Natural killer cell (primary cell): ENCODE measurements at regions not wholly inside any gene's neighbourhood (a gene's known extent, or its start where the extent isn't known, plus 50 kb on each side); places are given as distances from the start of the nearest gene placed in this dataset.

Source experiments
- ATAC-seq, 3 donors: fragments of 150-1000 bp in 2 of 3; fragments of 200-7000 bp in 1 of 3; cut with Tn5 transposase; 1 replicate in 1 of 3; 2 replicates in 2 of 3; pipeline ENCODE4 v1.10.0; 2021; ENCODE audit warnings: mild to moderate bottlenecking in 2 of 3, moderate library complexity in 2 of 3
- DNase-seq, 2 donors: peaks; one replicate each; pipeline versions ENCODE4 v3.0.0 to v3.0.0-alpha.2; 2013 to 2021; ENCODE audit warnings: mixed read lengths in 1 of 2
- H3K27ac ChIP-seq: one replicate; pipeline ENCODE4 v1.5.1; 2013; ENCODE audit warnings: mild to moderate bottlenecking, low read length
- H3K27me3 ChIP-seq: one replicate; pipeline ENCODE4 v1.6.1; 2013; ENCODE audit warnings: low read length; ENCODE audit not compliant: control insufficient read depth, insufficient read depth
- H3K36me3 ChIP-seq: one replicate; pipeline ENCODE4 v1.6.1; 2013; ENCODE audit warnings: low read length; ENCODE audit not compliant: control insufficient read depth, insufficient read depth
- H3K4me1 ChIP-seq: one replicate; pipeline ENCODE4 v1.6.1; 2013; ENCODE audit warnings: low read length; ENCODE audit not compliant: control insufficient read depth, insufficient read depth
- H3K4me3 ChIP-seq: one replicate; pipeline ENCODE4 v1.5.1; 2013; ENCODE audit warnings: low read length
- H3K9me3 ChIP-seq: one replicate; pipeline ENCODE4 v1.6.1; 2013; ENCODE audit warnings: low read length; ENCODE audit not compliant: control insufficient read depth, insufficient read depth
- H3K27ac Mint-ChIP-seq, 2 donors: one replicate each; pipeline ENCODE4 v1.8.0; 2022; ENCODE audit warnings: mild to moderate bottlenecking in 2 of 2, mixed read lengths in 2 of 2, moderate library complexity in 1 of 2
- H3K27me3 Mint-ChIP-seq, 2 donors: one replicate each; pipeline ENCODE4 v1.8.0; 2022; ENCODE audit warnings: low read depth in 2 of 2, mixed read lengths in 2 of 2
- H3K36me3 Mint-ChIP-seq: one replicate; pipeline ENCODE4 v1.8.0; 2022; ENCODE audit warnings: mixed read lengths
- H3K4me1 Mint-ChIP-seq, 2 donors: one replicate each; pipeline ENCODE4 v1.8.0; 2022; ENCODE audit warnings: mixed read lengths in 2 of 2
- H3K4me3 Mint-ChIP-seq: one replicate; pipeline ENCODE4 v1.8.0; 2022; ENCODE audit warnings: mild to moderate bottlenecking, moderate library complexity, mixed read lengths
- H3K9me3 Mint-ChIP-seq, 2 donors: one replicate each; pipeline ENCODE4 v1.8.0; 2022; ENCODE audit warnings: mixed read lengths in 2 of 2
- WGBS: methylation state at CpG from one replicate; pipeline ENCODE4 v1.1.7; 2013; ENCODE audit warnings: missing lambda C conversion rate; ENCODE audit not compliant: insufficient coverage; 5-methylcytosine and 5-hydroxymethylcytosine counted together
- intact Hi-C: fragments of 100-400 bp; cut with micrococcal nuclease; formaldehyde crosslinking; loops from one replicate; pipeline ENCODE4 v1.14.2; 2022
- TF ChIP-seq, protein P1 (sequence below): fragments of 200-600 bp; IDR thresholded peaks from one replicate; pipeline ENCODE4 v1.8.0; 2022; ENCODE audit warnings: antibody characterized with exemption

GRCh38 chr4:138348055-138348454 lies 105.9 kb upstream of the SLC7A11 start:
- ATAC-seq (no peak), DNase-seq (no peak)
- intact Hi-C loops = no loop called here
- Mint-ChIP-seq H3K36me3 (no peaks in the 10 kb centered on the region), H3K9me3 (peaks cover 0 to 6% of the 10 kb centered on the region in 2 donors), H3K27me3 (no peaks in the 10 kb centered on the region), H3K4me1 (no peaks in the 10 kb centered on the region), H3K4me3 (no peak overlapping the region), H3K27ac (no peak overlapping the region)
- Histone ChIP-seq H3K36me3 (no peaks in the 10 kb centered on the region), H3K27me3 (no peaks in the 10 kb centered on the region), H3K27ac (no peak overlapping the region), H3K9me3 (no peaks in the 10 kb centered on the region), H3K4me3 (no peak overlapping the region), H3K4me1 (no peaks in the 10 kb centered on the region)
- TF ChIP-seq, protein P1, sequence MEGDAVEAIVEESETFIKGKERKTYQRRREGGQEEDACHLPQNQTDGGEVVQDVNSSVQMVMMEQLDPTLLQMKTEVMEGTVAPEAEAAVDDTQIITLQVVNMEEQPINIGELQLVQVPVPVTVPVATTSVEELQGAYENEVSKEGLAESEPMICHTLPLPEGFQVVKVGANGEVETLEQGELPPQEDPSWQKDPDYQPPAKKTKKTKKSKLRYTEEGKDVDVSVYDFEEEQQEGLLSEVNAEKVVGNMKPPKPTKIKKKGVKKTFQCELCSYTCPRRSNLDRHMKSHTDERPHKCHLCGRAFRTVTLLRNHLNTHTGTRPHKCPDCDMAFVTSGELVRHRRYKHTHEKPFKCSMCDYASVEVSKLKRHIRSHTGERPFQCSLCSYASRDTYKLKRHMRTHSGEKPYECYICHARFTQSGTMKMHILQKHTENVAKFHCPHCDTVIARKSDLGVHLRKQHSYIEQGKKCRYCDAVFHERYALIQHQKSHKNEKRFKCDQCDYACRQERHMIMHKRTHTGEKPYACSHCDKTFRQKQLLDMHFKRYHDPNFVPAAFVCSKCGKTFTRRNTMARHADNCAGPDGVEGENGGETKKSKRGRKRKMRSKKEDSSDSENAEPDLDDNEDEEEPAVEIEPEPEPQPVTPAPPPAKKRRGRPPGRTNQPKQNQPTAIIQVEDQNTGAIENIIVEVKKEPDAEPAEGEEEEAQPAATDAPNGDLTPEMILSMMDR = no peak
- WGBS = 93% methylated on average over 2 of the region's 3 CpGs

DNA sequence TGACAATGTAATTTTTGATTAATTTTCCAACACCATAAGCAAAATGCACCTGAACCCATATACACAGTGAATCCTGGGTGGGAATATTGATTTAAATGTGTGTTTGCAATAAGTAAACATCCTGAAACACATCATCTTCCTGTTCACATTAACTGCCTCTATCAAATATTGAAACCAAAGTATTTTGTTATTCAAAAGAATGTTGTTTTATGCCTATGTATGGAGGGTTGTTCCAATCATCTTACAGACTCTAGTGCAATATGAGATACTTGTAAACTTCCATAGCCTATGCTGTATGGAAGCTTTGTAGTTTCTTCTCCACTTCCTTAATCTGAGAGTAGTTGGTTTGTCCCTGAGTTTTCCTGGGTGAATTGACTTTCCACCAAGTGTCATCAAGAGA lies 105.4 kb upstream of the SLC7A11 start:
- Mint-ChIP-seq H3K36me3 (no peaks in the 10 kb centered on the region), H3K27me3 (no peaks in the 10 kb centered on the region), H3K27ac (no peak overlapping the region), H3K4me1 (no peaks in the 10 kb centered on the region), H3K4me3 (no peak overlapping the region), H3K9me3 (peaks cover 0 to 6% of the 10 kb centered on the region in 2 donors)
- no peaks in the 10 kb centered on the region for H3K27me3 ChIP-seq
- no peaks in the 10 kb centered on the region for H3K4me1 ChIP-seq
- no peak for ATAC-seq
- TF ChIP-seq, protein P1 = no peak
- intact Hi-C loops = no loop called here
- no peak overlapping the region for H3K4me3 ChIP-seq
- no peaks in the 10 kb centered on the region for H3K36me3 ChIP-seq
- no peak overlapping the region for H3K27ac ChIP-seq
- no peak for DNase-seq
- no peaks in the 10 kb centered on the region for H3K9me3 ChIP-seq

GRCh38 chr4:138344851-138345250 lies 102.7 kb upstream of the SLC7A11 start:
- Histone ChIP-seq H3K27ac (no peak overlapping the region), H3K9me3 (no peaks in the 10 kb centered on the region), H3K27me3 (no peaks in the 10 kb centered on the region), H3K4me3 (no peak overlapping the region), H3K36me3 (no peaks in the 10 kb centered on the region), H3K4me1 (peaks cover 4% of the 10 kb centered on the region)
- Mint-ChIP-seq H3K4me1 (peaks cover 0 to 4% of the 10 kb centered on the region in 2 donors), H3K36me3 (no peaks in the 10 kb centered on the region), H3K27me3 (no peaks in the 10 kb centered on the region), H3K9me3 (peaks cover 0 to 2% of the 10 kb centered on the region in 2 donors), H3K27ac (no peak overlapping the region), H3K4me3 (no peak overlapping the region)
- intact Hi-C loops = no loop called here
- TF ChIP-seq, protein P1 = no peak
- 89% methylated on average over 4 of the region's 4 CpGs for WGBS
- no peak for ATAC-seq
- DNase-seq = no peak

DNA sequence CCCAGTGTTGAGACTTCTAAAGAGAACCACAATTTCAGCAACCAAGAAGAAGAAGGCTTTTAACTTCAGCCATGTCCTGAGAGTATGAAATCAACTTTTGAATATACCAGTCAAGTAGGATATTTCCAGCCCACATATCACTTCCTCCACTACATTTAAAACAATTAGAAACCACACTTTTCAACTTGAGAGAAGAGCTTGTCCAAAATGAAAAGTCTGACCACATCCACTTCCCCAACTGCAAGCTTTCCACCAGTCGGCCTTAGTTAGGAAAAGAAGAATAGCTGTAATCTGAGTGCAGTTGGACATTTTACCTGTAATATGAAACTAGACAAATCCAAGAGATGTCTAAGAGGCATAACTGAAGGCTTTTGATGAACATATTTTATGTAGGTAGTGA lies 101.9 kb upstream of the SLC7A11 start:
- peaks cover 4% of the 10 kb centered on the region for H3K4me1 ChIP-seq
- no peak for DNase-seq
- Mint-ChIP-seq H3K27me3 (no peaks in the 10 kb centered on the region), H3K9me3 (peaks cover 0 to 2% of the 10 kb centered on the region in 2 donors), H3K4me3 (no peak overlapping the region), H3K27ac (no peak overlapping the region), H3K36me3 (no peaks in the 10 kb centered on the region), H3K4me1 (peaks cover 0 to 4% of the 10 kb centered on the region in 2 donors)
- H3K36me3 ChIP-seq = no peaks in the 10 kb centered on the region
- no peak overlapping the region for H3K27ac ChIP-seq
- ATAC-seq = no peak
- no peak overlapping the region for H3K4me3 ChIP-seq
- WGBS = 0% methylated on average over 1 of the region's 1 CpG
- H3K9me3 ChIP-seq = no peaks in the 10 kb centered on the region
- intact Hi-C loops = no loop called here
- no peaks in the 10 kb centered on the region for H3K27me3 ChIP-seq
- TF ChIP-seq, protein P1 = no peak
